NCI-H446 (cell line): ENCODE measurements at regions not wholly inside any gene's neighbourhood (a gene's known extent, or its start where the extent isn't known, plus 50 kb on each side); places are given as distances from the start of the nearest gene placed in this dataset.
A peak's percentile ranks its signal among the peaks of the same experiment; 100 is the strongest.
"Not testable (repeated sequence)": the region's sequence is repeated elsewhere in the genome, so short reads cannot be mapped to it uniquely, and the experiment has no call there.

Experiments
- DNase-seq, 2 experiments: peaks; one replicate each; lab custom pipeline; 2025; lab: John Stamatoyannopoulos, UW

- DNase-seq: no peak
Measured at GRCh38 chr9:7467186-7467585, 332.4 kb downstream of the DMAC1 start.

DNA sequence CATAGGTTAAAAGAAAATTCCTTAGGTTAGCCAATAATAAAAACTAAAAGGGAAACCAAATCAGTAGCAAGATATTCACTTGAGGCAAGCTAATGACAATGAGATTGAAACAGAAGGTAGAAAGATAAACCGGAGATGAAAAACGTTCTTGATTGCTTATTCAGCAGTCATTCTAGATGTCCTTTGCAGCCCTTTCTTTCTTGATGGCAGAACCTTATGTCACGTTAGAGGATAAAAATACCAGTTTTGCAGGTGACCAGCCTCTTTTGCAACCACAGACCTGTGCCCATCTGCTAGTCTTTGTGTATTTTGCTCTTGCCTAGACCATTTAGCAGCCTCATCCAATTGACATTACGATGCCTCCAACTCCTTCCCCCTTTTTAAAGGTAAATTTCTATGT lies 337.8 kb downstream of the DMAC1 start:
- no peak for DNase-seq

- no peak for DNase-seq
Measured at GRCh38 chr9:7456793-7457530, 342.6 kb downstream of the DMAC1 start.

GRCh38 chr9:7456377-7456776 lies 343.2 kb downstream of the DMAC1 start:
- DNase-seq: peak in 1 of 2 experiments; percentile 52

- peak; percentile 94 to 97 for DNase-seq
Measured at GRCh38 chr9:7454624-7455023, 345.0 kb downstream of the DMAC1 start.

- DNase-seq: no peak
Measured at GRCh38 chr9:7452378-7452777, 347.2 kb downstream of the DMAC1 start.

GRCh38 chr9:7451062-7451461 lies 348.5 kb downstream of the DMAC1 start:
- DNase-seq: no peak

DNA sequence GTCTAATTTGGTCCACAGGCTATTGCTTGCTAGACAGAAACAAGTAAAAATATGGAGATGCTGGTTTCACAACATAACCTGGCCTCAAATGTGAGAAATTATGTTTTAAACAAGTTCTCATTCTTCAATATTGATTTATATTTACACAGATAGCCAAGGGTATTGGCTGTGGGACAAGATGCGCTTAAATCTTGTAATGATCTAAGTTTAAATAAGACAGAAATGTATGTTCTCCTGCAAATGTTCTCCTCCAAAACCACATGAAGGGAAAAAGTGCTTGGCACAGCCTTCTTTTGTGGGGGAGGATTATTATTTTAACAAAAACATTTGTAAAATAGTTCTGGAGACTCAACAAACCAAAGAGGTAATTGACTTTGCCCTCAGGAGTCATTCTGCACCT lies 356.0 kb downstream of the DMAC1 start:
- no peak for DNase-seq

DNA sequence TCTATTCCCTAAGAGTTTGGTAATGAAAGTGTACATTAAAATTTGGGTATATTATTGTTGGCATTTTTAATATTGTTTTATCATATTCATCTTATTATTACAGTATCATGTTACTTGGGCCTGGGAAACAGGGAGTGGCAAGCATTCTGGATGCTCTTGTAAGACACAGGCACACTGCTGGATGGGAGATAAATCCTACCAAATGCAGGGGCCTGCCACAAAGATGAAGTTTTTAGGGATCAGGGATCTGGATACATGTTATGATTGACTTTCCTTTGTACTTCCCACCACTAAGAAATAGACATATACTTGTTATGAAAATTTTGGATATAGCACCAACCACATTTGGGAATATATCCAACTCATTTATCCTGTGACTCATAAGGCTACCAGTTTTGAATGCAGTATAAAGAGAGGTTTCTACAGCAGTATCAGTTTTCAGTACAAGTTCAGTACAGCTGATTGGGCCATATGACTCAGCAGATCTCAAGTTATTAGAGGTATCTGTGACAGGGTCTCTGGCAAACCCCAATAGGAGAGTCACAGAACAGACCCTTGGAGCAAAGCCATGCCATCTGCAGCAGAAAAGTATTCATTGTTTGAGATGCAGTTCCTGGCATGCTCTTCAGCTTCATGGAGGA lies 360.1 kb downstream of the DMAC1 start:
- peak; percentile 54 to 85 for DNase-seq

GRCh38 chr9:7436754-7437153 lies 362.8 kb downstream of the DMAC1 start:
- no peak for DNase-seq

- DNase-seq: no peak
Measured at GRCh38 chr9:7433508-7434292, 365.9 kb downstream of the DMAC1 start.

DNA sequence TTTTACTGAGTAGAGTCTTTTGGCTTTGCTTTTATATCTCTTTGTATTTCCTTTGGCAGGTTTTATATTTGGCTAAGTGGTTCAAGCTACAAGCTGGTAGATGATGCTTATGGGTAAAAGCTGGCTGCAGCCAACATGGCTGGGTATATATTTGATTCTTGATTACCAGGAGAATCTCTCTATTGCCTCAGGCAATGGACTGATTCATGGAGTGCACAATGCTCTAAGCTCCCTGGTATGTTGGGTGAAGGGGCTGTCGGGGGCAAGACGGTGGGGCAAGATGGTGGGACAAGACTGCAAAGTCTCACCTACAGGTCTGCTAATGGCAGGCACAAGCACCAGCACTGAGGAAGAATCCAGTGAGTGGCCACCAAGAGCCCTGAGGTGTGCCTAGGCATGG lies 366.6 kb downstream of the DMAC1 start:
- no peak for DNase-seq

GRCh38 chr9:7417397-7417796 lies 382.2 kb downstream of the DMAC1 start:
- not testable (repeated sequence) for DNase-seq

- DNase-seq: no peak
Measured at GRCh38 chr9:7415836-7416235, 383.7 kb downstream of the DMAC1 start.

DNA sequence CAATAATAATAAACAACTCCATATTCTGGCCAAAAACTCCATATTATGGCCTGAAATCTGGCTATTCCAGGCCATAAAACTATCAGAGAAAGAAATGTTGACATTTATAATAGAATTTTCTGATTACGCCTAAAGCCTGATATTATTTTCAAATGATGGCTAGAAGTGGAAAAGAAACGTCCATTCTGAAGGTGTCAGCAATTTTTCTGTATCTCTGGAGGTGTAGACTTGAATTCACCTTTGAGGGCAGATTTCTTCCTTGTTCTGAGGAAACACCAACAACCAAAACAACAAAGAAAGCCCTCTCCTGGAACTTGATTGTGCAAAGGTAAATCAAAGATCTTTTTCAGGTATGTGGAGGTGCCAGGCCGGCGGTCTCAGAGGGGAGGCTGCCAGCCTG lies 390.7 kb downstream of the DMAC1 start:
- DNase-seq: no peak

DNA sequence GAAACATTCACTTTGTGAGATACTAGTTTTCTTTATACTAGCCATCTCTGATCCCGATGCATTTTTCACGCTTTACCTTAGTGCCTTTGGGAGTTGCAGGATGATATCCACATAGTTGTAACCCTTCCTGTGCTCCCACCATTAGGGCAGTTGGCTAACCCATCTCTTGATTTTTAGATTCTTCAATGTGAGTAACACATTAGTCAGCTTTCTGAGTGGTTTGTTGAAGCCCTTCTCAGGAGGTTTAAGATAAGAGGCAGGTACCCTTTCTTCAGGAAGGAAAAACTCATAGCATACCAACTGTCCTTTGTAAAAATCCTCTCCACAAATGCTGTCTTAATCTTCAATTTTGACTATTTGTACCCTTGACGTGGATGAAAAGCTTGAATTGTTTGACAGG lies 392.3 kb downstream of the DMAC1 start:
- DNase-seq: no peak

DNA sequence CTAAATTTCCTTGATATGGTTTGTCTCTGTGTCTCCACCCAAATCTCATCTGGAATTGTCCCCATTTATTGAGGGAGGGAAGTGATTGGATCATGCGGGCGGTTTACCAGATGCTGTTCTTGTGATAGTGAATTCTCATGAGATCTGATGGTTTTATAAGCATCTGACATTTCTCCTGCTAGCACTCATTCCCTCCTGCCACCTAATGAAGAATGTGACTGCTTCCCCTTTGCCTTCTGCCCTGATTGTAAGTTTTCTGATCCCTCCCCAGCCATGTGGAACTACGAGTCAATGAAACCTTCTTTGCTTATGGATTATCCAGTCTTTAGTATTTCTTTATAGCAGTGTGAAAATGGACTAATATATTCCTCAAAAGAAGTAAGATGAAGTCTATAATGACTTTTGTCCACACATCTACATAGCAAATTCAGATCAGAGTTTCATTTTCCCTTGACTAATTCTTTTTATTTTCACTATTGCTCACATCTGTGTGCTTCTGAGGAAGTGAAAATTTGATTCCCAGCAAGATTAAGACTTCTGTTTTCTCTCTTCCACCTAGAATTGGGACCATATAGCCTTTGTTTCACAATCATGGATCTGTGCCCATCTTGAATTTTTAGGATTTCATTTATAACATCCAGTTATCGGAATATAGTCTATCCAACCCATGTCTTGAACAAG lies 393.5 kb downstream of the DMAC1 start:
- DNase-seq: no peak

- DNase-seq: peak in 1 of 2 experiments; percentile 21
Measured at GRCh38 chr9:7403839-7404487, 395.6 kb downstream of the DMAC1 start.

GRCh38 chr9:7403028-7403389 lies 396.6 kb downstream of the DMAC1 start:
- no peak for DNase-seq

GRCh38 chr9:7402334-7403027 lies 397.1 kb downstream of the DMAC1 start:
- no peak for DNase-seq

DNA sequence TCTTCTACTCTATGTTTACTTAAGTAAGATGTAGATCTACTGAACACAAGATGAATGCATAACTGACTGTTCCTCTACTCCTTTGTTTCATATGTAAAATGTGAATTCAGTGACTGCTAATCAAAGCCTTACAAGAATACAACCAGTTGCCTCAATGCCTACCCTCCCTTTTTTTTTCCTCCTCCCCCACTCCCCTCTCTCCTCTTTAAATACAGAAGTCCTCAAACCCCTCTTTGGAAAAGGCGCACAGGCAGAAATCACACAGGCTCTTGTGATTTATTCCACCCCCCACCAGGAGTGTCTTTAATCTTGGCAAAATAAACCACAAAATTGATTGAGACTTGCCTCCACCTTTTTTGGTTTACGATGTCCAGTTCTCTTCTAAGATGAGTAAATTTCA lies 398.5 kb downstream of the DMAC1 start:
- no peak for DNase-seq
